GM18511 (cell line): ENCODE measurements at regions not wholly inside any gene's neighbourhood (a gene's known extent, or its start where the extent isn't known, plus 50 kb on each side); places are given as distances from the start of the nearest gene placed in this dataset.

Source experiments
- ATAC-seq: cut with Tn5 transposase; IDR thresholded peaks from one replicate; pipeline ENCODE4 v1.9.1; 2021; ENCODE audit warnings: mild to moderate bottlenecking, moderate library complexity; ENCODE audit not compliant: unreplicated experiment

GRCh38 chr1:98336472-98337083 is 324.9 kb upstream of the SNX7 start:
- no peak for ATAC-seq

GRCh38 chr1:98333936-98334335 is 327.6 kb upstream of the SNX7 start:
- ATAC-seq, result no peak

- no peak for ATAC-seq
Measured at GRCh38 chr1:98333406-98333805, 328.1 kb upstream of the SNX7 start.

- ATAC-seq, result no peak
Measured at GRCh38 chr1:98331718-98332311, 329.7 kb upstream of the SNX7 start.

- ATAC-seq, result no peak
Measured at GRCh38 chr1:98331243-98331642, 330.3 kb upstream of the SNX7 start.

- ATAC-seq, result no peak
Measured at GRCh38 chr1:98330224-98330623, 331.3 kb upstream of the SNX7 start.

- ATAC-seq, result no peak
Measured at GRCh38 chr1:98328855-98329254, 332.7 kb upstream of the SNX7 start.

- ATAC-seq, result no peak
Measured at GRCh38 chr1:98327220-98327861, 334.2 kb upstream of the SNX7 start.

GRCh38 chr1:98325646-98326440 is 335.7 kb upstream of the SNX7 start:
- ATAC-seq, result no peak

GRCh38 chr1:98323906-98324358 is 337.6 kb upstream of the SNX7 start:
- no peak for ATAC-seq

GRCh38 chr1:98323388-98323787 is 338.1 kb upstream of the SNX7 start:
- ATAC-seq, result no peak

- no peak for ATAC-seq
Measured at GRCh38 chr1:98322966-98323365, 338.6 kb upstream of the SNX7 start.

- ATAC-seq, result no peak
Measured at GRCh38 chr1:98322086-98322485, 339.4 kb upstream of the SNX7 start.

- no peak for ATAC-seq
Measured at GRCh38 chr1:98321191-98321590, 340.3 kb upstream of the SNX7 start.

- no peak for ATAC-seq
Measured at GRCh38 chr1:98316286-98316905, 345.1 kb upstream of the SNX7 start.

GRCh38 chr1:98315309-98315708 is 346.2 kb upstream of the SNX7 start:
- no peak for ATAC-seq

GRCh38 chr1:98314601-98315000 is 346.9 kb upstream of the SNX7 start:
- ATAC-seq, result no peak

GRCh38 chr1:98306517-98307089 is 354.9 kb upstream of the SNX7 start:
- ATAC-seq, result no peak

- no peak for ATAC-seq
Measured at GRCh38 chr1:98305362-98305761, 356.2 kb upstream of the SNX7 start.

GRCh38 chr1:98304888-98305287 is 356.6 kb upstream of the SNX7 start:
- no peak for ATAC-seq

- no peak for ATAC-seq
Measured at GRCh38 chr1:98299861-98300260, 361.7 kb upstream of the SNX7 start.
